ENCODE measurements at regions not wholly inside any gene's neighbourhood (a gene's known extent, or its start where the extent isn't known, plus 50 kb on each side); places are given as distances from the start of the nearest gene placed in this dataset.

- no peak overlapping the region for H2AK5ac ChIP-seq (ENCODE audit: low read depth, low read length)
- H2AFZ ChIP-seq (replicated peaks; ENCODE audit: low read length, poor library complexity) = no peak overlapping the region
- H3K9ac ChIP-seq (ENCODE audit: low read depth, low read length) = no peak overlapping the region
- intact Hi-C loops (cut with micrococcal nuclease) = no loop called here
- POLR2A ChIA-PET (ENCODE audit: unreplicated experiment) = no interaction called here
- in situ Hi-C loops (cut with MboI; ENCODE audit: low sequenced_read_pairs) = no loop called here
- no peak for TF ChIP-seq ELK1 (IDR thresholded peaks at IDR 0.05; ENCODE audit: borderline replicate concordance, low read depth, low read length)
- TF ChIP-seq CEBPB (IDR thresholded peaks at IDR 0.05; ENCODE audit: low read depth, low read length) = no peak
- no peak for TF ChIP-seq MAFK (IDR thresholded peaks at IDR 0.05; ENCODE audit: low read depth, low read length)
- no peak for TF ChIP-seq BHLHE40 (IDR thresholded peaks at IDR 0.05; ENCODE audit: low read depth, low read length)
- no peak for TF ChIP-seq RFX5 (IDR thresholded peaks at IDR 0.05; ENCODE audit: low read depth, low read length)
- TF ChIP-seq NFE2L2 (IDR thresholded peaks at IDR 0.05; ENCODE audit: low read depth, low read length) = no peak
- TF ChIP-seq FOS (IDR thresholded peaks at IDR 0.05; ENCODE audit: low read depth, low read length) = no peak
- TF ChIP-seq SMC3 (IDR thresholded peaks at IDR 0.05; ENCODE audit: low read depth, low read length) = no peak
- TF ChIP-seq RCOR1 (IDR thresholded peaks at IDR 0.05; ENCODE audit: insufficient replicate concordance, low read length) = no peak
- no peak for TF ChIP-seq CTCF (conservative IDR thresholded peaks at IDR 0.05; ENCODE audit: low read depth, low read length)
- no peak for TF ChIP-seq MAZ (IDR thresholded peaks at IDR 0.05; ENCODE audit: borderline replicate concordance, low read depth, low read length)
- no peak for TF ChIP-seq MXI1 (IDR thresholded peaks at IDR 0.05; ENCODE audit: borderline replicate concordance, low read depth, low read length)
- TF ChIP-seq USF2 (IDR thresholded peaks at IDR 0.05; ENCODE audit: low read depth, low read length) = no peak
- no peak for TF ChIP-seq CHD1 (IDR thresholded peaks at IDR 0.05; ENCODE audit: low read depth, low read length)
- TF ChIP-seq RAD21 (IDR thresholded peaks at IDR 0.05; ENCODE audit: low read length) = no peak
- H3K14ac ChIP-seq (replicated peaks; ENCODE audit: low read depth, low read length) = no peak overlapping the region
- H3K18ac ChIP-seq (ENCODE audit: low read depth, low read length) = no peak overlapping the region
- CTCF ChIA-PET = no interaction called here
- ATAC-seq (ENCODE audit: low read depth) (no peak), DNase-seq (no peak)
- no peak overlapping the region for H2BK15ac ChIP-seq (ENCODE audit: low read depth, low read length)
- H3K4me1 ChIP-seq (ENCODE audit: control insufficient read depth, insufficient read depth, low read length) = no peaks in the 10 kb centered on the region
- no peaks in the 10 kb centered on the region for H4K20me1 ChIP-seq (ENCODE audit: insufficient read depth, low read length)
- H3K36me3 ChIP-seq (ENCODE audit: control insufficient read depth, insufficient read depth, low read length) = no peaks in the 10 kb centered on the region
- no peaks in the 10 kb centered on the region for H3K27me3 ChIP-seq (ENCODE audit: control insufficient read depth, insufficient read depth, low read length)
- H4K91ac ChIP-seq (ENCODE audit: insufficient read depth, low read depth, low read length) = no peak overlapping the region
- no peak overlapping the region for H4K5ac ChIP-seq (ENCODE audit: low read depth, low read length)
- H3K56ac ChIP-seq (ENCODE audit: extremely low read depth, insufficient read depth, low read length) = no peak overlapping the region
- no peak overlapping the region for H3K23ac ChIP-seq (ENCODE audit: low read depth, low read length)
- no peak overlapping the region for H3K27ac ChIP-seq (ENCODE audit: insufficient read depth, low read length)
- no peak overlapping the region for H3K4me3 ChIP-seq (ENCODE audit: insufficient read depth, low read depth, low read length)
- H2BK120ac ChIP-seq (ENCODE audit: low read depth, low read length) = no peak overlapping the region
- dilution Hi-C loops (cut with HindIII; ENCODE audit: low sequenced_read_pairs, unreplicated experiment) = no loop called here
- H3K79me1 ChIP-seq (ENCODE audit: low read depth in 1 of 2, low read length in 2 of 2) = no peaks in the 10 kb centered on the region
- no peak overlapping the region for H2BK5ac ChIP-seq (ENCODE audit: low read depth, low read length, poor library complexity, severe bottlenecking)
- H4K8ac ChIP-seq (ENCODE audit: low read depth in 2 of 2, low read length in 2 of 2) = no peak overlapping the region
- no peak overlapping the region for H3K4me2 ChIP-seq (ENCODE audit: low read depth, low read length)
- no peak overlapping the region for H2BK20ac ChIP-seq (ENCODE audit: low read depth, low read length)
- H3K9me3 ChIP-seq (ENCODE audit: control insufficient read depth, insufficient read depth, low read length) = no peaks in the 10 kb centered on the region
- no peak overlapping the region for H2AK9ac ChIP-seq (replicated peaks; ENCODE audit: low read depth, low read length, poor library complexity)
- no peaks in the 10 kb centered on the region for H3K9me1 ChIP-seq (ENCODE audit: insufficient read depth, low read length)
- no TSS peak for BruUV-seq (replicated peaks)
- H3K4ac ChIP-seq (ENCODE audit: low read depth, low read length) = no peak overlapping the region
Measured at GRCh38 chr15:61715082-61715481, 345.2 kb downstream of the VPS13C start.
